ENCODE measurements at regions not wholly inside any gene's neighbourhood (a gene's known extent, or its start where the extent isn't known, plus 50 kb on each side); places are given as distances from the start of the nearest gene placed in this dataset.

DNA sequence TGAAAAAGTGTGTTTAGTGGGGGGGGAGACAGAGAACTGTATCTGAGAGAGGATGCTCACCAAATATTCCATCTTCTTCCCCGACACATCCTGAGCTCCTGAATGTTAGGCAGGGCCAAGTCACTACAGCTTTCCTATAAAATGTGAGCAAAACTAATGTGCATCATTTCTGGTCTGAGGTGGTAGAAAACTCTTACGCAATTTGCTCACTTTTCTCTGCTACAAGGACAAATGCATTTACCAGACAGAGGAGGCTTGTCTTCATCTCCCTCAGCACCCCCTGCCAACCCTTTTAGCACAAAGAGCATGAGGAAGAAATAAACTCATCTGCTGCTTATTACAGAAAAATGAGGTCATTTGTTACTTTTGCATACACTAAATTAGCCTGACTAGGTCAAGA is 554.0 kb downstream of the RNF144A start:
- no peak for TF ChIP-seq POLR2AphosphoS5 (IDR thresholded peaks at IDR 0.05)
- TF ChIP-seq, protein P1, sequence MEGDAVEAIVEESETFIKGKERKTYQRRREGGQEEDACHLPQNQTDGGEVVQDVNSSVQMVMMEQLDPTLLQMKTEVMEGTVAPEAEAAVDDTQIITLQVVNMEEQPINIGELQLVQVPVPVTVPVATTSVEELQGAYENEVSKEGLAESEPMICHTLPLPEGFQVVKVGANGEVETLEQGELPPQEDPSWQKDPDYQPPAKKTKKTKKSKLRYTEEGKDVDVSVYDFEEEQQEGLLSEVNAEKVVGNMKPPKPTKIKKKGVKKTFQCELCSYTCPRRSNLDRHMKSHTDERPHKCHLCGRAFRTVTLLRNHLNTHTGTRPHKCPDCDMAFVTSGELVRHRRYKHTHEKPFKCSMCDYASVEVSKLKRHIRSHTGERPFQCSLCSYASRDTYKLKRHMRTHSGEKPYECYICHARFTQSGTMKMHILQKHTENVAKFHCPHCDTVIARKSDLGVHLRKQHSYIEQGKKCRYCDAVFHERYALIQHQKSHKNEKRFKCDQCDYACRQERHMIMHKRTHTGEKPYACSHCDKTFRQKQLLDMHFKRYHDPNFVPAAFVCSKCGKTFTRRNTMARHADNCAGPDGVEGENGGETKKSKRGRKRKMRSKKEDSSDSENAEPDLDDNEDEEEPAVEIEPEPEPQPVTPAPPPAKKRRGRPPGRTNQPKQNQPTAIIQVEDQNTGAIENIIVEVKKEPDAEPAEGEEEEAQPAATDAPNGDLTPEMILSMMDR (IDR thresholded peaks at IDR 0.05): no peak
- TF ChIP-seq EP300 (IDR thresholded peaks at IDR 0.05): no peak

Measured in esophagus muscularis mucosa (tissue), 4 donors.